Stimulated activated CD8-positive, alpha-beta memory T cell treated with anti-CD3 and anti-CD28 coated beads, Interleukin-4, amount 100 ng/mL, for 1 hour (primary cell): ENCODE measurements at regions not wholly inside any gene's neighbourhood (a gene's known extent, or its start where the extent isn't known, plus 50 kb on each side); places are given as distances from the start of the nearest gene placed in this dataset.

Experiments used
- DNase-seq, 2 donors: peaks; one replicate each; pipeline ENCODE4 v3.0.0-alpha.2; 2020; ENCODE audit warnings: low read depth in 2 of 2, low spot score in 1 of 2

DNA sequence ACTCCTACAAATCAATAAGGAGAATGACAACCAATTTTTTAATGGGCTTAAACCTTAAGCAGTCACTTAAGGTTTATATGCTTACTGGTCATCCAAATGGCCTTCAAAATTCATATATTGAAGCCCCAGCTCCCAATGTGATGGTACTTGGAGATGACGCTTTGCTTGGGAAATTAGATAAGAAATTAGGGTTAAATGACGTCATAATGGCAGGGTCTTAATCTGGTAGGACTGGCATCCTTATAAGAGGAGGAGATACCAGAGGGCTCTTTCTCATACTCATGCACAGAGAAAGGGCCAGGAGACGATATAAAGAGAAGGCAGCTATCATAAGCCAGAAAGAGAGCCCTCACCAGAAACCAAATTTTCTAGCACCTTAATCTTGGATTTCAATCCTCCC lies 350.8 kb upstream of the NFE2L3 start:
- DNase-seq: no peak

DNA sequence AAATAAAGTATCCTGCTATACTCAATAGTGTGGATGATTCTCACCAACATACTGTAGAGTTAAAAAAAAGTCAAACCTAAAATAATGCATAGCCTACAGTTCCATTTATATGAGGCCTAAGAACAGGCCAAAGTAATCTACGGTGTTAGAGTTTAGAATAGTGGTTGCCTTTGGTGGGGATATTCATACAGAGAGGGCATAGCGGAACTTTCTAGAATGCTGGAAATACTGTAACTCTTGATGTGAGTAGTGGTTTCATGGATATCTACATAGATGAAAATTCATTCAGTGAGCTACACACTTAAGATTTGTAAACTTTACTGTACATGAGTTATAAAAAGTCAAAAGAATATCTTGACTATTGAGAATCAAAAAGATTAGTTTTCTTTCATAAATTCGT lies 349.9 kb upstream of the NFE2L3 start:
- DNase-seq: no peak

DNA sequence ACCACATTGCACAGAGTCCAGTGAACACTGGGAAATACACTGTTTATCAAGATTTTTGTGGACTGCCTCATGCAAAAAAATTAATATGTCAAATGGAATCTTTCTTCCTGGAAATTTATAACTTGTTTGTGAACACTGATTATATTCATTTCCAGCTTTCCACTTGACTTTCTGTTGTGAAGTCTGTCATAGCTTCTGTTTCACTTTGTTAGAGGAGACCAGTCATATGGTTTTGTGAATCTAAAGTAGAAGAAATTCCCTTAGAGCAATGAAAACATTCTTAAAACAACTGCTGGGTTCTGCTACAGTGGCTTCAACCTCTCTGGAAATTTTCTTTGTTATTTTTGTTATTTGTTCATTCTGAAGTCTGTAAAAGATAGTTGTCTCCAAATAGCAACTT lies 349.5 kb upstream of the NFE2L3 start:
- DNase-seq: no peak

DNA sequence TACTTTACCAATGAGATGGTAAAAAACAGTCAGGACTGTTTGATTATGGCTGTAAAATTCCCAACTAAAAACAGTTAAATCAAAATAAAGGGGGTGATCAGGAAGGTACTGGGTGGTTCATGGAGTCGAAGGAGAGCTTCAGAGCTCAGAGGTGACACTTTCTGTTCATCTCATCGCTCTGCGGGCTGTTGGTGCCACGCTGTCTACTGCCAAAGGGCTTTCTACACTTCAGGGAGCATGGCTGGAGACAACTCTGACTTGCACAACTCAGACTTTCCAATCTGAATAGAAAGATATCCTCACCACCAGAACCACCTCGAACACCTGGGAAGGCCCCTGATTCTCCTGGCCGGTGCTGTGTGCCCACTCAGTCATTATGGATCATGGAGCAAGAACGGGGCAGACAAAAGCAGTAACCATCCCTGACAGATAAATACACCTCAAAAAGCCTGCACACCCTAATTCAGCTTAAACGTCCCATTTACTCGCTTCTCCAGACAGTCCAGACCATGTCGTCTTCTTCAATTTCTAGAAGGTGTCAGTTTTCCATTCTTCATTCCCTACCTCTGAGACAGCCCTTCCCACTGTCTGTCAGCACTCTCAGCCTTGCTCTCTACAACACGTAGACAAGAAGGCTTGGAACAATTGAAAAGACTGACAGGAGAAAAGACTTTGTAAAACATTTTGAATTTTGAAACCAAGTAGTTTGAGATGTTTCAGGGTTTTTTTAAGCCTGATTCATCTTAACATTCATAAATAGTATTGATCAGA lies 348.7 kb upstream of the NFE2L3 start:
- DNase-seq: no peak

DNA sequence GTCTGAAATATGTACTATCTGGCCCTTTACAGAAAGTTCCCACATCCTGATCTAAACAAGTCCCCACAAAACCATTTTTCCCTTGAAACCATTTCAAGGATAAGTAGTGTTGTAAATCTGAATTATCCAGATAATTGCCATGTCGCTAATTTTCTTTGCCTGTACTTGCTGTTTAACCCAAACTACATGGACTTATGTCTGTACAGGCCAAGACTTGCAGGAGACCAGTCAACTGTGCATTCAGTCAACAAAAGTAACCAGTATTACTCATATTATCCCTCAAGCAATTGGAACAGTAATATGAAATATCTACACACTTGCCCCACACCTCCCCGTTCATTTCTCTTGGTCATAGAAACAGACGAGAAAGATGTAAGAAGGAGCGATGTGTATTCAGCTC lies 347.8 kb upstream of the NFE2L3 start:
- DNase-seq: no peak

DNA sequence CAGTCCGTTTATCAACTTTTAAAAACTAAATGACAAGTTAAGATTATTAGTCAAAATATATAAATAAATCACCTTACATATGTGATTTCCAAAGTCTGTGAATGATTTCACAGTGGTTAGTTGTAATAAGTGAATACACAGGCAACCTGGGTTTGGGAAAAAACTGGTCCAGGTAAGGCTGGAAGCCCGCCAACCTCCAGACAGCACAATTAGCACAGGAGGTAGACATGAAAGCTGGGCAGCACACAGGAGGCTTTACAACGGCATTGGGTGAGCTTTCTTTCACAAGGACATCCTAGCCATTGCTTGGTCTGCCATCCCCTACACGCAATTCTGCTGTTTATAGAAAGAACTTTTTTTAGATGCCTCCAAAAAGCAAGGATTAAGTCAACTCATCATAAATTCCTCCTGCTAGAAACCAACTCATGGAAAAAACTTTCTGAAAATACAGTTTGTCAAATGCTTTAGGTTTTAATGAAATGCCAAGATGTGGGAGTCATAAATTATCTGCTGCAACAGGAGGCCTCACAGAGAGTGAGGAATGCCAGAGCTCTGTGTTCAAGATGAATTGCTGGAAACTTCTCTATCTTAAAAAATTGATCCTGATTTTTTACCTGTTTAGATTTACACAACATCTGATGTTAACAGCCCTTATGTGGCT lies 346.8 kb upstream of the NFE2L3 start:
- no peak for DNase-seq

DNA sequence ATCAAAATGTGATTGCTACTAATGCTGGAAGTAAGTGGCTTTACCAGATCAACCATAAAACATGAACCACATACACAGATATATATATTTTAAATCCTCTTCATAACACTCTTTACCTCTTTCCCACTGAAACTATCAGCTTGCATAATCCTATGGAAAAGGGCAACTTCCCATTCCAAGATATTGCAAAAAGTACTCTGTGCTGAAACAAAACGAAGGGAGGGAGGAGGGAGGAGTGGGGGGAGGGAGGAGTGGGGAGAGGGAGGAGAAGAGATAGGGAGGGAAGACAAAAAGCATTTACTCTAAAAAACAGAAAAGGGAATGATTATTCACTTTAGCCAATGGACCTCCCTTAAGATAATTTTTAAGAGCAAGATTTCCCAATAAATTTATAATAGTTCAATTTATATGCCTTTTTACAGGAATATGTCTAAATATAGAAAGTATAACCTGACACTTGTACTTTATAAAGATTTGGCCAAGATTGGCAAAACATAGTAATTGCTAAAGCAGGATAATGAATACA lies 344.8 kb upstream of the NFE2L3 start:
- DNase-seq: no peak

DNA sequence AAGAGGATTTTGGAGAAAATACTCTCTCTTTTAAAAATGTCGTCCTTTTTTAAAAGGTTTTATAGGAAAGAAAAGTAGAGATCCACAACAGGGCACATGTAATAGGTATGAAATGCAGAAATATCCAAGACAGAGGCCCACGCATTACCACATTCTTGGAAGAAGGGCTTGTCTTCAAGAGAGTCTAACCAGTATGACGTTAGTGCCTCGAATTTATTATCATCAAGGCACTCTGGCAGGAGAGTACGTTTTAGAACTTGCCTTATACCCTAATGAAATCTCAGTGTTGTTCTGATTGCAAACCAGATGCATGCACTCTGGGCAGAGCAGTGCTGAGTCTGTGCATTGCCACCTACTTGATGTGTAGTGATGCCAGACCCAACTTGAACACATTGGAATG lies 342.6 kb upstream of the NFE2L3 start:
- DNase-seq: no peak

DNA sequence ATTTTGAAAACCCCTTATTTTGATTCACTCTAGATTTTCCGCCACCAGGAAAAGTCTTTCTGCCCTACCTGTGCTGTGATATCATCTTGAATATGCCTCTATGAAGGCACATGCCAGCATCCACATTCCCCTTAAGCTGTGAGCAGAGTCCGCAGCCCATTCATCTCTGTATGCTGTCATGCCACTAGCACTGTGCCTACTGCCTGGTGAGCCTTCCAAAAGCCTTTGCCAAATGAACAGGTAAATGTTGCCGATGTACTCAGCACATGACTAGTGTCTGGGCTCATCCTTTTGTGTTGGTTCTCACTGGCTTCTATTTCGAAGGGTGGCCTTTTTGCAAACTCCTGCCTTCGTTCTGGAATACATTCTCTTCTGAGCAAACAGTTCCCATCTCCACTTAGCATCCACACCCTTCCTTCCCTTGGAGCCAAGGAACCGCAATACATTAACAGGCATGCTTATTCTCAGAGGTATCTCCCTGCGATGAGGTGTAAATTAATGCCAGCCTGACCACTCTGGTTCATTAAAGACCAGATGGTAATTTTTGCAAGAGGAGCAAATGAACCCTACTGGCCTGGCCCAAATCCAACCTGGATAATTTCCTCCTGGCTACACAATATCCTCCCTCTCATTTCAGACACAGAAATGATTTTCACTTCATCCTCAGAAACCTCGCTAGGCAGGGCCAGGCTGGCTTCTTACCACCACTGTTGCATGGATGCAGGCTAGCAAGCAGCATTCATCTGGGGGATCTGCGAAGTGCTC lies 339.7 kb upstream of the NFE2L3 start:
- no peak for DNase-seq

DNA sequence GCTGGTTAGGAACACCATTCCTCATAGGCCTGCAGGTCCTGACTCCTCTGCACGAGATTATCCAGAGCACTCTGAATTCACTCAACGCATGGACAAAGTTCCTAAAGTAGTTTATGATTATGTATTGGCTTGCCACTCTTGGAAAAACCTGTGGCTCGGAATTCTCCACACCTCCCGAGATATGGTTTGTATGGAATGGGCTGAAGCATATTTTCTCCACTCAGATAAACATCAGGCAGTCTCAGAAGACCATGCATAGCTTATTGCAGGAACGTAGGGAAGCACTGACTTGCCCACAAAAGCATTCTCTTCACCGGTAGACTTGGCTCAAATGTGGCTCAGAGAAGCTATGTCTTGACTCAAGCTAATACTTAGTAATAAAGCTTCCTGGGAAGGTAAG lies 338.6 kb upstream of the NFE2L3 start:
- no peak for DNase-seq

DNA sequence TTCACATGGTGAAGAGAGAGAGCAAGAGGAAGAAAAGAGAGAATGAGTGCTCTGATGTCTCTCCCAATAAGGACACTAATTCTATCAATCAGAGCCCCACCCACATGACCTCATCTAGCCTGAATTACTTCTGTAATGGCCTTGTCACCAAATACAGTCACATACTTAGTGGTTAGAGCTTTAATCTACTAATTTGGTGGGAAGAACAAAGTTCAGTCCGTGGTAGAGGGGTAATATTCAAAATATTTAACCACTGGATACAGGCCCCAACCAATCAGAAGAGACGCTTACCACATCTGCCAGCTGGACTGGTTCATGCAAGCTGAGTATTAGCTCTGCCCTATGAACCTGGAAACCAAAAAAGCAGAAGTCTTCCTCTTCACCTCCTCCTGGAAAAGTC lies 336.3 kb upstream of the NFE2L3 start:
- no peak for DNase-seq

DNA sequence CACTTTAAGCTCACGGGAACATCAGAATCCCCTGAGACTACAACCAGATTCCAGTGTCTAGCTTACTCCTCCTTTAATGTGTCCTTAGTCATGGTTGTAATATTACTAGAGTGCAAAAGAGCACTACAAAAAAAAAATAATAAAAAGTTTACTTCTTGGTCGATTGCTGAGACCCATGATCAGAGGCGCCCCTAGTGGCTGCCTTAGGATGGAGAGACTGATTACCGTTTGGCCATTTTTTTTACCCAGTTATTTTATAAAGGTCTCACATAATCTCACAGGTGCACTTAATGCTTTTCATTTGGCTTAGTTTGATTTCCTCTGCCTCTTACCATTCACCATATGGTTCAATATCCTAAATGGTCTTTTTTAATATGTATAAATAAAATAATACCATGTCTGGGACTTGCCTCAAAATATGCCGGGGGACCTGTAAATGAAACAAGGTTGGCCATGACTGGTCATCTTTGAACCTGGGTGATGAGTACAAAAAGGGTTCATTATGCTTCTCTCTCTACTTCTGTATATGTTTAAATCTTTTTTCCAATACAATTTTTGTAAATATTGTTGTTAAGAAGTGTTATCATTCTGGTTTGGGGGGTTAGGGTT lies 331.5 kb upstream of the NFE2L3 start:
- DNase-seq: no peak

DNA sequence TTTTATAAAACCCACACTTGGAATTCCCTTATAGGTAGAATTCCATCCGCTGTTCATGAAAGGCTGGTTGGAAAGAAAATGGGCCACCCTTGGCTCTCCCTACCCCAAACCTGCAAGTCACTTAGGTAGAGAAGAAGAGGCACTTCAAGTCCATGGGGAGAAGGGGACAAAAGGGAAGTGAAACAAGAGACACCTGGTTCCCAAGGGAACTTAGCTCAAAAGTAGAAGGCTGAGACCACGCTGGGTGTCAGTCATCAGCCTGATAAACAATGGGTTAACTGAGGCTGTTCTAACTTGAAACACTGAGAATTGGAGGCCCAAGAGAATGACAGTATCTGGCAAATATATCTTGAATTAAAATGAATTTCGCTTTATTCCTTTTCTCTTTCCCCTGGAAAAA lies 330.8 kb upstream of the NFE2L3 start:
- DNase-seq: no peak

DNA sequence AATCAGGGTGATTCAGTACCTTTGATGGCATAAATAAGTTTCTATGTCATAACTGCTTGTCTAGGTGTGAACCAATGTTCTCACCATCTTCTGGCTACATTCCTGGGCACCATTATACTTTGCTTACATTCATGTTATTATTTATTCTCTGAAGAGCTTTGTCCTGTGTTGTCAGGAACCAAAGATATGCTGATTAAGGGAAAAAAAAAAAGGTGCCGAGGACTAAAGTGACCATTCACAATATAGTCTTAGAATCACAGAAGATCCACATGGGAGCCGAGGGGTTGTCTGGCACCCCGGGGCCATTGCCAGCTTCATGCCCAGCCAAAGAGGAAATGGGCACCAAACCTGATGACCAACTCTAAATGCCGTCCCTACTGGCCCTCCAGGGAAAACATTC lies 329.2 kb upstream of the NFE2L3 start:
- DNase-seq: no peak

DNA sequence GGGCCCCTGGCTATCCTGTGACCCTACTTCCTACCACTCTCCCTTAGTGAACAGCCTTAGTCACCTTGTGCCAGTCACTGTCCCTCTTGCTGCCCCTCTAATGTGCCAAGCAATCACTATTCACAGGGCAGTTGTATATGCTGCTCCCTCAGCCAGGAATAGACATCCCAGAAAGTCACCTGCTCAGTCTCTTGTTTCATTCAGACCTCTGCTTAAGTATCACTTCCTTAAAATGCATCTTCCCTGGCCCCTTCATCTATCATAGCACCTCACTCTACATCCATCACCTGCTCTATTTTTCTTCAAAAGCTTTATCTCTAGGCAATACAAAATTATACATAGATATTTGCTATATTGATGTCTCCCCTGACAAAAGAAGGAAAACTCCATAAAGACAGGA lies 328.4 kb upstream of the NFE2L3 start:
- no peak for DNase-seq

DNA sequence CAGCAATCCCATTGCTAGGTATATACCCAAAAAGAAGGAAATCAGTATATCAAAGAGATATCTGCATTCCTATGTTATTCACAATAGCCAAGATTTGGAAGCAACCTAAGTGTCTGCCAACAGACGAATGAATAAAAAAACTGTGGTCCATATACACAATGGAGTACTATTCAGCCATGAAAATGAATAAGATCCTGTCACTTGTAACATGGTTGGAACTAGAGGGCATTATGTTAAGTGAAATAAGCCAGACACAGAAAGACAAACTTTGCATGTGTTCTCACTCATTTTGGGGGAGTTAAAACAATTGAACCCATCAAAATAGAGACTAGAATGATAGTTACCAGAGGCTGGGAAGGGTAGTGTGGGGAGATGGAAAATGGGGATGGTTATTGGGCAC lies 323.5 kb upstream of the NFE2L3 start:
- DNase-seq: no peak

DNA sequence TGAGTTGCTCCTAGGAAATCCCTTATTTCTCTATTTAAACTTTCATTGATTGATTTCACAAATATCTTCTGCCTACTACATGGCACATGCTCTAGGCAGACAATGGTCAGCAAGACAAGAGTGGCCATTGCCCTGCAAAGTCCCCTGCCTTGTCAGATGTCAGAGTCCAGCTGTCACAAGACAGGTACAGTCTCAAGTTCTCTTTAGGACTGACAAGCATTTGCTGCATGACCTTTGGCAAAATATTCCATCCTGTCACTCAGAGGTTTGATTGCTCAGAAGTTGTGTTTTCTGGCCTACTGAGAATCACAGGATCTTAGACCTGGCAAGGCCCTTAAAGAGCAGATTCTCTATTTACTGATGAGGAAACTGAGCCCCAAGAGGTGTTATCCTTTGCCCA lies 322.3 kb upstream of the NFE2L3 start:
- no peak for DNase-seq

DNA sequence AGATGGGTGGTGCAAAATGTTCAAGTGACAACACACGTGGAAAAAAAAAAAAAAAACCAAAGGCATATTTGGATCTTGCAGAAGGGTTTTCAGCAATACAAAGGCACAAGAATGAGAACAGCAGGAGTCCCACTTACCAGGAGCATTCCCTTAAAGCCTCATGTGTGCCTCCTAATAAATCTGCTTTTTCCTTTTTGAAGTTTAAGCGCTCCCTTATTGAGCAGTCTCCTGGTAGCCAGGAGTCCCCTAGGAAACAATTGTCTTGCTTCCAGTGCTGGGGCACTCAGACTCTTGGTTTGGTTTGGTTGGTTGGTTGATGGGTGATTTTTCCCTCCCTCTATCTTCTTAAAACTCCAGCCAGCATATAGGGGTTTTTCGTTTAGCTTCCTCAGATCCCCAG lies 321.8 kb upstream of the NFE2L3 start:
- DNase-seq: no peak

DNA sequence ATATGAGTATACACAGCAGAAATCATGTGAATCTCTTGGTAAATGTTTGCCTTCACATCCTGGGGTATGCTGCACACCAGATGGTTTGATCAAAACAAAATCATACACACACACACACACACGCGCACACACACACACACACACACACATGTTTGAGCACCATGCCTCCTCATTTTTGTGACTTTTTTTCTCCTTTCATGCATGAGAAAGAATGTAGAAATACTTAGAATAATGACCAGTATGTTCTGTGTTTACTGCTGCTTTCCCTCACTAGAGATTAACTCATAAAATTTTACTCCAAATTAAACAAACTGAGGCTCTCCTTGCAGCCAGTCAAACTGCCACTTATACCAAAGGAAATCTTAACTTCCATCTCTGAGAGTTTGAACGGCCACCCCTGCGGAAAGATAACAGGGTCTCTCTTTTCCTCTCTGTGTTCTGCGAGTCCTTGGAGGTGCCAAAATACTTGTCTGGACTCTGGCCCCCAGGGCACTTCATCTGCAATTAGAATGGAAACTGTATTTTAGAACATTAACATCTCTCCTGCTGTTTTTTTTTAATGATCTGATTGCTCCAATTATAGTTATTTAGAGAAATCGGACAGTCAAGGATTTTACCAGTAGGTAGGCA lies 320.8 kb upstream of the NFE2L3 start:
- no peak for DNase-seq

DNA sequence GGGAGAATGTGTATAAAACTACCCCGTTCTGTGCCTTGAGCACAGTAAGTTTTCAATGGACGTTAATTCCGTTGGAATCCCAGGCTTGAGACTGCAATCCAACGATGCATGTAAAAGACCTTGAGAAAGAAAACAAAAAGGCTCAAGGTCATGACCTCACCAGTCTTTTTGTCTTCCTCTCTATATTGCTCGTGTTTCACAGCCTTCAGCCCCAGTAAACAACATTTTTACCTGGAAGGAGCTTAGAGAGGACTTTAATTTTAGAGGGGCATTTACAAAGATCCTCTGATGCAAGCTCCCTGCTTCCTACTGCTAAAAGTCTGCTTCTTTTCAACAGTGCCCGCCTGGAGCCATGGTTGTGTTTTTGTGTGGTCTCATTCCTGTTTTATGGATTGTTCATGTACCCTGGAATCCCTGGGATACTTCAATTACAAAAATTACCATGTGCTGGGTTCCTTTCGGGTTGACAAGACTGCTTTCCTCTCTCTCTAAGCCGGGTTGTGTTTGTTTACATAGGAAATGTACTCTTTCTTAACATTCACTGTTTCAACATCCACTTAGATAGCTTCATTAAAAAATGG lies 320.1 kb upstream of the NFE2L3 start:
- no peak for DNase-seq

DNA sequence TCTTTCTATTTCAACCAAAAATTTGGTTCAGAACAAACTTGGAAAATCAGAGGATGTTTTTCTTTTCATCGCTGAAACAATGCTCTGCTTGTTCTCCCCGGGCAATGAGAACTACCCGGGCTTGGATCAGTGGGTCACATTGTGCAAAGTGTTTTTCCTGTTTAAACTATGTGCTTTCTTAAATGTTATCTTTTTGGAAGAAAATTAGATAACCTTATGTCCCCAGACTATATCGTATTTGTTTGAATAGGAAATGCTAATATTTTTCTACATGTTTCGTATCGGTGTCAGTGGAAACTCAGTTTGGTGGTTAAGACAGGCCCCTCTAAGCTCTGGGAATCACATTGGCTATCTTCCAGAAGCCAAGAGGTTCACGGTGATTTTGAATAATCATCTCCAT lies 319.5 kb upstream of the NFE2L3 start:
- DNase-seq: no peak
